Activated T-cell treated with anti-CD3 and anti-CD28 coated beads, Interleukin-2, amount 50 U/mL, for 4 hours (primary cell): ENCODE measurements at regions not wholly inside any gene's neighbourhood (a gene's known extent, or its start where the extent isn't known, plus 50 kb on each side); places are given as distances from the start of the nearest gene placed in this dataset.

Experiments used
- ATAC-seq, 2 donors: fragments of 200-7000 bp; cut with Tn5 transposase; one replicate each; pipeline ENCODE4 v1.10.0; 2021
- DNase-seq: peaks from one replicate; pipeline ENCODE4 v3.0.0-alpha.2; 2020
- H3K27me3 Mint-ChIP-seq: one replicate; pipeline ENCODE4 v1.8.0; 2021; ENCODE audit warnings: low read depth, mixed read lengths
- H3K36me3 Mint-ChIP-seq: one replicate; pipeline ENCODE4 v1.8.0; 2022; ENCODE audit warnings: mixed read lengths; ENCODE audit not compliant: insufficient read depth
- H3K4me1 Mint-ChIP-seq: one replicate; pipeline ENCODE4 v1.8.0; 2021; ENCODE audit warnings: low read depth, mixed read lengths
- H3K4me3 Mint-ChIP-seq: one replicate; pipeline ENCODE4 v1.8.0; 2021; ENCODE audit warnings: mild to moderate bottlenecking, moderate library complexity, mixed read lengths
- H3K9me3 Mint-ChIP-seq: one replicate; pipeline ENCODE4 v1.8.0; 2021; ENCODE audit warnings: mixed read lengths

- Mint-ChIP-seq H3K4me1 (no peaks in the 10 kb centered on the region), H3K4me3 (no peak overlapping the region), H3K36me3 (no peaks in the 10 kb centered on the region), H3K9me3 (peaks cover 10% of the 10 kb centered on the region), H3K27me3 (peaks cover 3% of the 10 kb centered on the region)
- no peak for ATAC-seq
- no peak for DNase-seq
These were observed 195.8 kb downstream of the RAP2A start for GRCh38 chr13:97629601-97630272.

- no peaks in the 10 kb centered on the region for H3K4me1 Mint-ChIP-seq
These were observed 196.8 kb downstream of the RAP2A start for GRCh38 chr13:97630725-97631124.

GRCh38 chr13:97631158-97631557 lies 197.2 kb downstream of the RAP2A start:
- H3K4me1 Mint-ChIP-seq = no peaks in the 10 kb centered on the region
- H3K9me3 Mint-ChIP-seq = peaks cover 10% of the 10 kb centered on the region
- peaks cover 3% of the 10 kb centered on the region for H3K27me3 Mint-ChIP-seq
- no peak overlapping the region for H3K4me3 Mint-ChIP-seq
- H3K36me3 Mint-ChIP-seq = no peaks in the 10 kb centered on the region
- no peak for ATAC-seq
- no peak for DNase-seq

More at GRCh38 chr13:97630725-97631124, 196.8 kb downstream of the RAP2A start:
- H3K27me3 Mint-ChIP-seq = peaks cover 3% of the 10 kb centered on the region
- H3K4me3 Mint-ChIP-seq = no peak overlapping the region
- no peak for DNase-seq
- ATAC-seq = no peak
- H3K36me3 Mint-ChIP-seq = no peaks in the 10 kb centered on the region
- H3K9me3 Mint-ChIP-seq = peaks cover 10% of the 10 kb centered on the region

- Mint-ChIP-seq H3K9me3 (no peaks in the 10 kb centered on the region), H3K4me1 (no peaks in the 10 kb centered on the region), H3K36me3 (no peaks in the 10 kb centered on the region), H3K4me3 (no peak overlapping the region), H3K27me3 (no peaks in the 10 kb centered on the region)
- DNase-seq = no peak
- no peak for ATAC-seq
These were observed 205.3 kb downstream of the RAP2A start for GRCh38 chr13:97639236-97639635.

GRCh38 chr13:97640268-97640667 lies 206.3 kb downstream of the RAP2A start:
- Mint-ChIP-seq H3K27me3 (no peaks in the 10 kb centered on the region), H3K9me3 (no peaks in the 10 kb centered on the region), H3K4me3 (no peak overlapping the region), H3K4me1 (no peaks in the 10 kb centered on the region), H3K36me3 (no peaks in the 10 kb centered on the region)
- no peak for DNase-seq
- ATAC-seq = no peak

GRCh38 chr13:97648171-97648880 lies 214.4 kb downstream of the RAP2A start:
- no peak overlapping the region for H3K4me3 Mint-ChIP-seq
- no peaks in the 10 kb centered on the region for H3K4me1 Mint-ChIP-seq
- no peaks in the 10 kb centered on the region for H3K9me3 Mint-ChIP-seq
- DNase-seq = no peak
- H3K27me3 Mint-ChIP-seq = peaks cover 10% of the 10 kb centered on the region
- no peaks in the 10 kb centered on the region for H3K36me3 Mint-ChIP-seq
- ATAC-seq = no peak

- Mint-ChIP-seq H3K4me1 (no peaks in the 10 kb centered on the region), H3K9me3 (no peaks in the 10 kb centered on the region), H3K36me3 (no peaks in the 10 kb centered on the region), H3K27me3 (peaks cover 10% of the 10 kb centered on the region), H3K4me3 (no peak overlapping the region)
- DNase-seq (no peak), ATAC-seq (no peak)
These were observed 214.9 kb downstream of the RAP2A start for GRCh38 chr13:97648881-97649224.

- ATAC-seq = no peak
- Mint-ChIP-seq H3K27me3 (peaks cover 8% of the 10 kb centered on the region), H3K4me1 (no peaks in the 10 kb centered on the region), H3K36me3 (no peaks in the 10 kb centered on the region), H3K9me3 (no peaks in the 10 kb centered on the region), H3K4me3 (no peak overlapping the region)
- no peak for DNase-seq
These were observed 219.6 kb downstream of the RAP2A start for GRCh38 chr13:97653443-97654140.

GRCh38 chr13:97654236-97654635 lies 220.3 kb downstream of the RAP2A start:
- DNase-seq (no peak), ATAC-seq (no peak)
- Mint-ChIP-seq H3K9me3 (no peaks in the 10 kb centered on the region), H3K4me1 (no peaks in the 10 kb centered on the region), H3K4me3 (no peak overlapping the region), H3K27me3 (peaks cover 8% of the 10 kb centered on the region), H3K36me3 (no peaks in the 10 kb centered on the region)

- Mint-ChIP-seq H3K27me3 (peaks cover 16% of the 10 kb centered on the region), H3K9me3 (no peaks in the 10 kb centered on the region), H3K4me3 (no peak overlapping the region), H3K36me3 (no peaks in the 10 kb centered on the region), H3K4me1 (no peaks in the 10 kb centered on the region)
- ATAC-seq = no peak
- DNase-seq = no peak
These were observed 224.6 kb downstream of the RAP2A start for GRCh38 chr13:97658556-97658955.

- Mint-ChIP-seq H3K9me3 (no peaks in the 10 kb centered on the region), H3K27me3 (peaks cover 19% of the 10 kb centered on the region), H3K4me1 (no peaks in the 10 kb centered on the region), H3K36me3 (no peaks in the 10 kb centered on the region), H3K4me3 (no peak overlapping the region)
- no peak for ATAC-seq
- no peak for DNase-seq
These were observed 225.6 kb downstream of the RAP2A start for GRCh38 chr13:97659602-97660001.

- Mint-ChIP-seq H3K27me3 (peaks cover 19% of the 10 kb centered on the region), H3K4me3 (no peak overlapping the region), H3K36me3 (no peaks in the 10 kb centered on the region), H3K4me1 (no peaks in the 10 kb centered on the region), H3K9me3 (no peaks in the 10 kb centered on the region)
- DNase-seq (no peak), ATAC-seq (no peak)
These were observed 226.8 kb downstream of the RAP2A start for GRCh38 chr13:97660594-97661260.

GRCh38 chr13:97686594-97686993 lies 252.6 kb downstream of the RAP2A start:
- DNase-seq = no peak
- Mint-ChIP-seq H3K4me1 (no peaks in the 10 kb centered on the region), H3K27me3 (no peaks in the 10 kb centered on the region), H3K9me3 (no peaks in the 10 kb centered on the region), H3K4me3 (no peak overlapping the region), H3K36me3 (no peaks in the 10 kb centered on the region)
- ATAC-seq = no peak

- H3K27me3 Mint-ChIP-seq = peaks cover 7% of the 10 kb centered on the region
These were observed 258.7 kb downstream of the RAP2A start for GRCh38 chr13:97692628-97693027.

More at GRCh38 chr13:97692628-97693027, 258.7 kb downstream of the RAP2A start:
- Mint-ChIP-seq H3K36me3 (no peaks in the 10 kb centered on the region), H3K4me1 (no peaks in the 10 kb centered on the region), H3K4me3 (no peak overlapping the region), H3K9me3 (no peaks in the 10 kb centered on the region)
- no peak for DNase-seq
- no peak for ATAC-seq
